NB4 (cell line): ENCODE measurements at regions not wholly inside any gene's neighbourhood (a gene's known extent, or its start where the extent isn't known, plus 50 kb on each side); places are given as distances from the start of the nearest gene placed in this dataset.
A peak's percentile ranks its signal among the peaks of the same experiment; 100 is the strongest.

Experiments
- DNase-seq: peaks from one replicate; pipeline ENCODE4 v3.0.0; 2010; ENCODE audit warnings: low read depth
- H3K4me3 ChIP-seq: one replicate; pipeline ENCODE4 v1.5.1; 2011; ENCODE audit warnings: mild to moderate bottlenecking, low read depth, low read length, moderate library complexity
- MYC ChIP-seq: IDR thresholded peaks from 2 replicates; pipeline ENCODE4 v1.6.1; 2011; ENCODE audit warnings: low read depth, low read length
- POLR2A ChIP-seq: IDR thresholded peaks from 2 replicates; pipeline ENCODE4 v1.6.1; 2011; ENCODE audit warnings: mild to moderate bottlenecking; ENCODE audit not compliant: insufficient read length; ENCODE audit errors: extremely low read depth
- TF ChIP-seq, protein P1 (sequence below): IDR thresholded peaks from 2 replicates; pipeline ENCODE4 v1.6.1; 2011; ENCODE audit warnings: low read depth, low read length
- TF ChIP-seq, protein P2 (sequence below): IDR thresholded peaks from one replicate; pipeline ENCODE4 v1.5.1; 2012; ENCODE audit warnings: low read depth, low read length

DNA sequence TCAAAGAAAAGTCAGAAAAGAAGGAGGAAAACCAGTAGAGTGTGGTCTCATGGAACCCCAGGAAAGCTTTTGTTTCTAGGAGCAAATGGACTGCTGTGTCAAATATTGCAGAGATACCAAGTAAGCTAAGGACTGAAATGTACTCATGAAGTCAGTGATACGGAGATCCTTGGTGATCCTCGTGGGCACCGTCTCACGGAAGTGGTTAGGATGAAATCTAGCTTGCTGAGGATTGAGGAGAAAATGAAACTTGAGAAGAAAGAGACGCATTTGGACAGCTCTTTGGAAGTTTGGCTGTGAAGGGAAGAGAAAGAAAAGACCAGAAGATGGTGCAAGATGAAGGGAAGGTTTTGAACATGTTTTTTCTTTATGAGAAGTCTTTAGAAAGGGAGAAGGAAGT is 104.0 kb upstream of the CCND2 start:
- no peak overlapping the region for H3K4me3 ChIP-seq
- TF ChIP-seq, protein P1, sequence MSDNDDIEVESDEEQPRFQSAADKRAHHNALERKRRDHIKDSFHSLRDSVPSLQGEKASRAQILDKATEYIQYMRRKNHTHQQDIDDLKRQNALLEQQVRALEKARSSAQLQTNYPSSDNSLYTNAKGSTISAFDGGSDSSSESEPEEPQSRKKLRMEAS = no peak
- TF ChIP-seq POLR2A (no peak), MYC (no peak)
- TF ChIP-seq, protein P2, sequence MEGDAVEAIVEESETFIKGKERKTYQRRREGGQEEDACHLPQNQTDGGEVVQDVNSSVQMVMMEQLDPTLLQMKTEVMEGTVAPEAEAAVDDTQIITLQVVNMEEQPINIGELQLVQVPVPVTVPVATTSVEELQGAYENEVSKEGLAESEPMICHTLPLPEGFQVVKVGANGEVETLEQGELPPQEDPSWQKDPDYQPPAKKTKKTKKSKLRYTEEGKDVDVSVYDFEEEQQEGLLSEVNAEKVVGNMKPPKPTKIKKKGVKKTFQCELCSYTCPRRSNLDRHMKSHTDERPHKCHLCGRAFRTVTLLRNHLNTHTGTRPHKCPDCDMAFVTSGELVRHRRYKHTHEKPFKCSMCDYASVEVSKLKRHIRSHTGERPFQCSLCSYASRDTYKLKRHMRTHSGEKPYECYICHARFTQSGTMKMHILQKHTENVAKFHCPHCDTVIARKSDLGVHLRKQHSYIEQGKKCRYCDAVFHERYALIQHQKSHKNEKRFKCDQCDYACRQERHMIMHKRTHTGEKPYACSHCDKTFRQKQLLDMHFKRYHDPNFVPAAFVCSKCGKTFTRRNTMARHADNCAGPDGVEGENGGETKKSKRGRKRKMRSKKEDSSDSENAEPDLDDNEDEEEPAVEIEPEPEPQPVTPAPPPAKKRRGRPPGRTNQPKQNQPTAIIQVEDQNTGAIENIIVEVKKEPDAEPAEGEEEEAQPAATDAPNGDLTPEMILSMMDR = no peak
- DNase-seq = no peak

DNA sequence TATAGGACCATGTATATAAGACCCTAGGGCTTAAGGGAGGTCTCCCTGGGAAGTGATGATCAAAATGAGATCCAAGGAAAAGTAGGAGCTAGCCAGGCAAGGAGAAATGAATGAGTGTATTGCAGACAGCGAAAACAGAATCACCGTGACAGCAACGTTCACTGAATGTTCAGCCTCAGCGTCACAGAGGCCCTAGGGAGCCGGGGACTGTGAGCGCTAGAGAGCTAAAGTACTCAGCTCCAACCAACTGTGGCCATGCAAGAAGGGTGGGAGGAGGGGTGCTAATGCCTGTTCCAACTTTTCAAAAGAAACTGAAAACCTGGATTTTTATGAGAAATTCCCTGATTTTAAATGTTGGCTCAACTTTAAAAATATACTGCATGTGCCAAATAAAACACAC is 105.5 kb upstream of the CCND2 start:
- H3K4me3 ChIP-seq = no peak overlapping the region
- DNase-seq = no peak
- no peak for TF ChIP-seq POLR2A
- no peak for TF ChIP-seq MYC
- TF ChIP-seq, protein P1 = no peak

GRCh38 chr12:4164559-4165558 is 108.7 kb upstream of the CCND2 start:
- H3K4me3 ChIP-seq = peak overlapping the region; percentile 28
- TF ChIP-seq, protein P2 = no peak
- TF ChIP-seq, protein P1 = no peak
- TF ChIP-seq POLR2A = no peak
- TF ChIP-seq MYC = no peak
- DNase-seq = peak; percentile 67

DNA sequence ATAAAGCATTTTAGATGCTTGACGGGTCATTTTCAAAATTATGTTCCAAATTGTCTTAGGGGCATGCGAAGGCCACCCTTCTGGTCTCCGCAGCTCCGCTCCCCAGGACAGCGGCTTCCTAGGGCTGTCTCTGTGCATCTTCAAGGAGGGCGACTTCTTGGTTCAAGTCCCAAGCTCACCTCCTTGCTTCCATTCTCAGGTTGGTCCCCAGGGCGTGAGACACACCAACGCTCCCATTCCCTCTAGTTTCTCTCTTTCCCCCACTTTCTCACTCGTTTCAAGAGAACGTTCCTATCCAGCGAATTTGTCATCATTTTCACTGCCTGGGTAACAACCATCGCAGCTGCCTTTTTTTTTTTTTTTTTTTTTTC is 109.4 kb upstream of the CCND2 start:
- DNase-seq = no peak
- TF ChIP-seq, protein P1 = no peak
- TF ChIP-seq MYC (no peak), POLR2A (no peak)
- TF ChIP-seq, protein P2 = no peak
- H3K4me3 ChIP-seq = no peak overlapping the region

- no peak for DNase-seq
- H3K4me3 ChIP-seq = no peak overlapping the region
- TF ChIP-seq, protein P2 = no peak
- TF ChIP-seq POLR2A (no peak), MYC (no peak)
- TF ChIP-seq, protein P1 = no peak
These were observed 111.8 kb upstream of the CCND2 start for GRCh38 chr12:4161718-4162117.

DNA sequence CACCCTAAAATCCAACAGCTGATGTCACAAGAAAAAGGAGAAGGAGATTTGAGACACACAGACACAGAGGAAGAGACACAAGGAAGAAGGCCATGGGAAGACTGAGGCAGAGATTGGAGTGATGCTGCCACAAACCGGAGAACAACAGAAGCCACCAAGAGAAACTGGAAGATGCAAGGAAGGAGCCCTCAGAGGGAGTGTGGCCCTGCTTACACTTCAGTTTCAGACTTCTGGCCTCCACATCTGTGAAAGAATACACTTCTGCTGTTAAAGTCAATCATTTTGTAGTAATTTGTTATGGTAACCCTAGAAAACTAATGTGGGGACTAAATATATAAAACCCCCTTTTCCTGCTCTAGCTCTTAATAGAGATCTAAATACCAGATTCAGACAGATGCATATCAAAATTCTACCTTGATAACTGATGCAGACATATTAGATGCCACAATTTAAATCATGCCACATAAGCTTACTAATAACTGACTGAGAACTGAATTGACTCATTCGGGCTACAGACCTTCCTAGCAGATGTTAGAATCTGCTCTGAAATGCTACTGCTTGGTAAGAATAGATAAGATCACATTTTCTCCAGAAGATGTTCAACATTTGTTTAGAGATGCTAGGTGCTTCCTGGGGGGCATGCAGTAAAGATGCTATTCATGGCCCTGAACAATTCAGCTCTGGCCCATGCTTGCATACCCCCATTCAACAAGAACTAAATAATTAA is 113.1 kb upstream of the CCND2 start:
- DNase-seq = no peak
- H3K4me3 ChIP-seq = no peak overlapping the region
- TF ChIP-seq, protein P2 = no peak
- TF ChIP-seq MYC (no peak), POLR2A (no peak)
- TF ChIP-seq, protein P1 = no peak
